ENCODE measurements at regions not wholly inside any gene's neighbourhood (a gene's known extent, or its start where the extent isn't known, plus 50 kb on each side); places are given as distances from the start of the nearest gene placed in this dataset.

GRCh38 chr14:34032720-34033119, 81.8 kb upstream of the EGLN3 start:
- TF ChIP-seq EGR1 (IDR thresholded peaks at IDR 0.05): no peak
- TF ChIP-seq CREB1 (IDR thresholded peaks at IDR 0.05; ENCODE audit: low read depth): no peak
- TF ChIP-seq CEBPB (IDR thresholded peaks at IDR 0.05): no peak
- no peak for TF ChIP-seq NFIC (IDR thresholded peaks at IDR 0.05)
- no peak for TF ChIP-seq MAX (IDR thresholded peaks at IDR 0.05)
- TF ChIP-seq RAD21 (IDR thresholded peaks at IDR 0.05; ENCODE audit: low read depth): no peak
- TF ChIP-seq EP300 (IDR thresholded peaks at IDR 0.05; ENCODE audit: borderline replicate concordance): no peak
- TF ChIP-seq TEAD4 (IDR thresholded peaks at IDR 0.05): no peak
- no peak for TF ChIP-seq USF1 (IDR thresholded peaks at IDR 0.05)
- TF ChIP-seq TAF1 (IDR thresholded peaks at IDR 0.05; ENCODE audit: low read depth): no peak
- TF ChIP-seq ZBTB7A (IDR thresholded peaks at IDR 0.05; ENCODE audit: low read depth): no peak
- TF ChIP-seq REST (IDR thresholded peaks at IDR 0.05; ENCODE audit: low read depth): no peak
- no peak for TF ChIP-seq YY1 (IDR thresholded peaks at IDR 0.05; ENCODE audit: low read depth)
- TF ChIP-seq FOXM1 (IDR thresholded peaks at IDR 0.05; ENCODE audit: borderline replicate concordance, low read depth): no peak
- TF ChIP-seq TCF12 (IDR thresholded peaks at IDR 0.05; ENCODE audit: low read depth): no peak

- no peak for TF ChIP-seq EGR1 (IDR thresholded peaks at IDR 0.05)
- no peak for TF ChIP-seq ZBTB7A (IDR thresholded peaks at IDR 0.05; ENCODE audit: low read depth)
- TF ChIP-seq REST (IDR thresholded peaks at IDR 0.05; ENCODE audit: low read depth): no peak
- no peak for TF ChIP-seq RAD21 (IDR thresholded peaks at IDR 0.05; ENCODE audit: low read depth)
- TF ChIP-seq MAX (IDR thresholded peaks at IDR 0.05): no peak
- TF ChIP-seq TEAD4 (IDR thresholded peaks at IDR 0.05): no peak
- TF ChIP-seq CEBPB (IDR thresholded peaks at IDR 0.05): no peak
- TF ChIP-seq YY1 (IDR thresholded peaks at IDR 0.05; ENCODE audit: low read depth): no peak
- no peak for TF ChIP-seq CREB1 (IDR thresholded peaks at IDR 0.05; ENCODE audit: low read depth)
- TF ChIP-seq USF1 (IDR thresholded peaks at IDR 0.05): no peak
- no peak for TF ChIP-seq NFIC (IDR thresholded peaks at IDR 0.05)
- no peak for TF ChIP-seq TAF1 (IDR thresholded peaks at IDR 0.05; ENCODE audit: low read depth)
- TF ChIP-seq FOXM1 (IDR thresholded peaks at IDR 0.05; ENCODE audit: borderline replicate concordance, low read depth): no peak
- no peak for TF ChIP-seq EP300 (IDR thresholded peaks at IDR 0.05; ENCODE audit: borderline replicate concordance)
- TF ChIP-seq TCF12 (IDR thresholded peaks at IDR 0.05; ENCODE audit: low read depth): no peak
These were observed 80.0 kb upstream of the EGLN3 start for GRCh38 chr14:34030864-34031263.

GRCh38 chr14:34029921-34030334, 79.1 kb upstream of the EGLN3 start:
- TF ChIP-seq MAX (IDR thresholded peaks at IDR 0.05) (no peak), FOXM1 (IDR thresholded peaks at IDR 0.05; ENCODE audit: borderline replicate concordance, low read depth) (no peak), NFIC (IDR thresholded peaks at IDR 0.05) (no peak), RAD21 (IDR thresholded peaks at IDR 0.05; ENCODE audit: low read depth) (no peak), REST (IDR thresholded peaks at IDR 0.05; ENCODE audit: low read depth) (no peak), USF1 (IDR thresholded peaks at IDR 0.05) (no peak), CREB1 (IDR thresholded peaks at IDR 0.05; ENCODE audit: low read depth) (no peak), TEAD4 (IDR thresholded peaks at IDR 0.05) (no peak), CEBPB (IDR thresholded peaks at IDR 0.05) (no peak), ZBTB7A (IDR thresholded peaks at IDR 0.05; ENCODE audit: low read depth) (no peak), YY1 (IDR thresholded peaks at IDR 0.05; ENCODE audit: low read depth) (no peak), EGR1 (IDR thresholded peaks at IDR 0.05) (no peak), TAF1 (IDR thresholded peaks at IDR 0.05; ENCODE audit: low read depth) (no peak), TCF12 (IDR thresholded peaks at IDR 0.05; ENCODE audit: low read depth) (no peak), EP300 (IDR thresholded peaks at IDR 0.05; ENCODE audit: borderline replicate concordance) (no peak)
